Mesodermal cell (in vitro differentiated cells): ENCODE measurements at regions not wholly inside any gene's neighbourhood (a gene's known extent, or its start where the extent isn't known, plus 50 kb on each side); places are given as distances from the start of the nearest gene placed in this dataset.
"Not testable (repeated sequence)": the region's sequence is repeated elsewhere in the genome, so short reads cannot be mapped to it uniquely, and the experiment has no call there.

Experiments used
- H3K27ac ChIP-seq: 2 replicates; pipeline ENCODE4 v1.7.0; 2013; ENCODE audit warnings: mild to moderate bottlenecking, low read depth, low read length, moderate library complexity; ENCODE audit not compliant: severe bottlenecking
- H3K36me3 ChIP-seq: 2 replicates; pipeline ENCODE4 v1.7.1; 2013; ENCODE audit warnings: mild to moderate bottlenecking, low read length, moderate library complexity; ENCODE audit not compliant: control insufficient read depth, insufficient read depth
- H3K4me1 ChIP-seq: one replicate; pipeline ENCODE4 v1.7.1; 2013; ENCODE audit warnings: mild to moderate bottlenecking, low read length; ENCODE audit not compliant: insufficient read depth, control insufficient read depth, poor library complexity, severe bottlenecking
- H3K4me3 ChIP-seq: 2 replicates; pipeline ENCODE4 v1.7.0; 2013; ENCODE audit warnings: low read length, control low read depth, mild to moderate bottlenecking; ENCODE audit not compliant: insufficient read depth, poor library complexity, severe bottlenecking; ENCODE audit errors: extremely low read depth
- H3K9me3 ChIP-seq: 2 replicates; pipeline ENCODE4 v1.7.1; 2013; ENCODE audit warnings: mild to moderate bottlenecking, low read length, moderate library complexity; ENCODE audit not compliant: control insufficient read depth
- WGBS, 2 experiments: methylation state at CpG; one replicate each; pipeline ENCODE4 v1.1.5; 2013; ENCODE audit warnings: missing lambda C conversion rate in 2 of 2; ENCODE audit not compliant: insufficient coverage in 2 of 2; 5-methylcytosine and 5-hydroxymethylcytosine counted together

DNA sequence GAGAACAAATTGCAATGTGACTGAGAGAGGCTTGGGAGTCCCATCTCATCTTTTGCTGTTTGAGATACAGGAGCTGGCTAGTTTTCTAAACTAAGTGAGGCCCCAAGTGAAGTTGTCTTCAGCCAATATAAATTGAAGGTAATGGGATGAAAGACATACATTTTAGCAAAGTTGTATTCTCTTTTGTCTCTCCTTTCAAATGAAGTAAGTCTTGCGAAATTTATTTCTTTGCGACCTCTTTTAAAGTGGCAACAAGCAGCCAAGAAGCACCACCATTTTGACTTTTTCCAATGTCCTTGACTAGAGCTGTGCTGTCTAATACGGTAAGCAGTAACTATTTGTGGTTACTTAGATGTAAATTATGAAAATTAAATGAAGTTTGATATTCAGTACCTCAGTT is 385.7 kb downstream of the USP25 start:
- no peaks in the 10 kb centered on the region for H3K9me3 ChIP-seq

DNA sequence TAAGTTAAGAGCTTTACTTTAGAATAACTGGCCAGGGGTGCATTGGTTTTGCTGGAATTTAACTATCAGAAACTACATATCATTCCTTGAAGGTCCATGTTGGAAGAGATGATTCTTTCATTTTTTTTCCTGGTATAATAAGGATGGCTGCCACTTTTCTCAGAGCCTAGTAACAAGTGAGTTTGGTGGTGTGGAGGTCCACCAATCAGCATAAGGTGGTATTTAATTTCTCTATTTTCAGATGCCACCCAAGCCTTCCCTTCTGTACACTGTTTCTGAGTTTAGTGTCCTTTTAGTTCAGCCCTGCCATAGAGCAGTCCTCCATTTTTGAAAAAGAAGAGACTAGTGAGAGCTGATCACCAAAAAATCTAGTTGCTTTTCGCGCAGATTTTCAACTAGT is 386.3 kb downstream of the USP25 start:
- no CpG with 5 or more reads among the region's 2 CpGs for WGBS, 2 experiments
- H3K4me3 ChIP-seq = no peak overlapping the region
- no peaks in the 10 kb centered on the region for H3K36me3 ChIP-seq
- no peaks in the 10 kb centered on the region for H3K4me1 ChIP-seq
- H3K27ac ChIP-seq = no peak overlapping the region
- no peaks in the 10 kb centered on the region for H3K9me3 ChIP-seq

More for the DNA sequence above, 385.7 kb downstream of the USP25 start:
- H3K4me1 ChIP-seq = no peaks in the 10 kb centered on the region
- 94% methylated on average over 3 of the region's 3 CpGs; no CpG with 5 or more reads in 1 of the 2 experiments for WGBS, 2 experiments
- no peak overlapping the region for H3K27ac ChIP-seq
- H3K4me3 ChIP-seq = no peak overlapping the region
- H3K36me3 ChIP-seq = no peaks in the 10 kb centered on the region

DNA sequence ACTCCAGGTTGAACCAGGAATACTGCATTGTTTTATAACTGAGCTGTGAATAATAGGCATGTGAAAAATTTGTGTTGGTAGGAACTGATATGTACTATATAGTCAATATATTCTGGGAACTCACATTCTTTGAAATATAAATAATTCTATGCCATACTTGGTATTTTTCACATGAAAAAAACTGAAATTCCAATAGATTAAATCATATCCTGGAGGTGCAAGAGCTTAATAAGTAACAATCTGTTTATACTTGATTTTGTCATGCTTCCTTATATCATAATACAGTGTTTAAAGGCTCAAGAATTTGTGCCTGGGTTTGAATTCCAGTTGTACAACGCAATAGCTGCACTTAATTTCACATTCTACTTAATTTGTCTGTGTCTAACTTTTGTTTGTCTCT is 387.0 kb downstream of the USP25 start:
- no CpG with 5 or more reads among the region's 1 CpG for WGBS, 2 experiments
- Histone ChIP-seq H3K27ac (no peak overlapping the region), H3K4me3 (no peak overlapping the region), H3K36me3 (no peaks in the 10 kb centered on the region), H3K9me3 (no peaks in the 10 kb centered on the region), H3K4me1 (no peaks in the 10 kb centered on the region)

DNA sequence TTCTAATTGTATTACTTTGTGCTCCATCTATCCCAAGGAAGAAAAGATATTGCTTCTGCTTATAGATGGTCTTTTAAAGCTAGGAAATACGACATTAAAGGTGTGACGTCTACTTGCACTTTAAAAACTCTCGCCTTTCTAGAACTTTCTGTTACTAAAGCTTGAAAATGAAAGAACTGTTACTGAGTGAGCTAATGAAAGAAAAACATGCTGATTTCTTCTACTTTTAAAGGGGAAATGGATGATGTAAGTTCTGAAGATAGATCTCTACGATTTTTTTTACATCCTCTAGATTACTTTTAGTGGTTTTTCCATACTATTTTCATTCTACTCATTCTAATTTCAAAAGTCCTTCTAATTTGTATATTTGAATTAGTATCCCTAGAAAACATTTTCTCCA is 387.5 kb downstream of the USP25 start:
- Histone ChIP-seq H3K27ac (no peak overlapping the region), H3K4me1 (no peaks in the 10 kb centered on the region)

DNA sequence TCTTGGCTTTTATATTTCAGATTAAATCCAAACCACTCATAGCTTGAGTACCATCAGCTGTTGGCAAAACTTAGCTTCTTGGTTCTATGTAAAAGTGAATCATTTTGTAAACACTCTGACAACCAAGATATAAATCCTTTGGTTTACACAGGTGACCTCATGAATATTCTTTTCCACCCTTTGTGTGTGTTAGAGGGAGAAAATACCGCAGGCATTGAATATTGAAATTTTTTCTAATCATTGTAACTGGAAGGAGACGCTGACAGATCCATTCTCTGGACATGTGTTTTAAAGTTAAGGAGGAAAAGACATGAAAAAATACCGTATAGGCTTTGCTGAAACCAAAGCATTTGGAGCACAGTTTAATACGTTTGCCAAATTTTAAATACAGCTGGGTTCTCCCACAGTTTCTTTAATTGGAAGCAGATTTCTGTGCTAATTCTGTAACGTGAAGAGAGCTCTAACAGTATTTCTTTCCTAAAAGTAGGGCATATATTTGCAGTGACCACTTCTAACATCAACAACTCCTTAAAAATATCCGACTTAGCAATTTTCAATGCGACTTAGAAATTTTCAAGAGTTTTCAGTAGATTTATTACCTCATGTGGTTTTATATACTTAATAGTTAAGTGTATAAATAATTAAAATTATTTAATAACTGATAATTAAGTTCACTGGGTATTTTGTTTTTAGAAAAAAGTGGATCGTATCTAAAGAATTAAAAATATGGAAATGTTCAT is 388.2 kb downstream of the USP25 start:
- Histone ChIP-seq H3K4me3 (no peak overlapping the region), H3K36me3 (no peaks in the 10 kb centered on the region), H3K9me3 (no peaks in the 10 kb centered on the region), H3K27ac (no peak overlapping the region), H3K4me1 (no peaks in the 10 kb centered on the region)
- 90 to 94% methylated on average over 2 to 4 of the region's 8 CpGs for WGBS, 2 experiments

More for the DNA sequence above, 387.5 kb downstream of the USP25 start:
- 90% methylated on average over 2 of the region's 4 CpGs; no CpG with 5 or more reads in 1 of the 2 experiments for WGBS, 2 experiments
- Histone ChIP-seq H3K4me3 (no peak overlapping the region), H3K36me3 (no peaks in the 10 kb centered on the region), H3K9me3 (no peaks in the 10 kb centered on the region)

DNA sequence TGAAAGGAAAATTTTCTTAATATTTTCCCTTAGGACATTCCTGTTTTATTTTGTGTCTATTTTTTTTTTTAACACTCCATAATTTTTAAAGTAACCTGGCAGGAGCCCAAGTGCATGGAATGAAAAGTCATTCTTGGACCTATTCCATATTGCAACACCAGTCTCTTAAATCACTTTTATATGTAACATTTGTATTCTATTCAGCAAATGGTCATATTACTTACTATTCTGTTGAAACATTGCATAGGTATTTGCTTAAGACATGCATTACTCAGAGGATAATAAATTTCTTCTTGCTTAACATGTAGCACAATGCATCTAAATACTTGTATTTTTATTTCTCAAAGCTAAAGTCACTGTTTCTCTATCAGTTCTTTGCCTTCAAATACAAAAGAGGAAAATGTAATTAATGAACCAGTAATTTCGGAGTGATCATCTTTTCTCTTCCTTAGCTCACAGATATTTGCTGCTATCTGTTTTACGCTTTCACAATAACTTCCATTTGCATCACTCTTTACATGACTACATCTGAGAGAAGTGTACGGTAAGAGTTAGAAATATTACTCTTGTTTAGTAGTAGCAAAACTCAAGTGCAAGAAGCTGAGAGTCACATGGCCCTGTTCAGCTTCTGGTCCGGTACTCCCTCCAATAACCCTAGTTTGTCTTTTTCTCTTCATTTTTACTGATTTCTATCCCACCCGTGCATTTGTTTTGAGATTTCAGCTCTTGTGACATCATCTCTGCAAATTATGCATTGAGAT is 394.8 kb downstream of the USP25 start:
- WGBS, 2 experiments = 80% methylated on average over 2 of the region's 5 CpGs; no CpG with 5 or more reads in 1 of the 2 experiments
- Histone ChIP-seq H3K4me3 (no peak overlapping the region), H3K27ac (no peak overlapping the region), H3K9me3 (no peaks in the 10 kb centered on the region), H3K36me3 (no peaks in the 10 kb centered on the region), H3K4me1 (no peaks in the 10 kb centered on the region)

DNA sequence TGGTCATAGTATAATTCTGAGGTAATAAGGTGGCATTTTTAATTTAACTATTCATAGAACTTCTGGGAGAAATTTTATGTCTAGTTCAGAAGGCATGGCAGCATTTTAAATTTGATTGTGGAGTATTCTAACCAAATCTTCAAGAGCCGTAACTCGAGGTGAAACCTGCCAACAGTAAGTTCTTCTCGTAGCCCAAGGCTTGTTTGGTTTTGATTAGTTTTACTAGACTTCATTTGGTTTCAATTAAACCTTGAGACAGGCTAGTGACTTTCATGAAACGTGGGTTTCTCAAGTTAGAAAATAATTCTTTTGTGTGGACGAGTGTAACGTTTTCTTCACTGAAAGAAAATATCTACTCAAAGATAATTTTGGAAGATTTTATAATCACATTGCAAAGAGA is 395.5 kb downstream of the USP25 start:
- H3K9me3 ChIP-seq = no peaks in the 10 kb centered on the region
- H3K27ac ChIP-seq = no peak overlapping the region
- H3K4me1 ChIP-seq = no peaks in the 10 kb centered on the region
- no peaks in the 10 kb centered on the region for H3K36me3 ChIP-seq
- no peak overlapping the region for H3K4me3 ChIP-seq
- whole genome bisulfite sequencing, 2 experiments = 89 to 94% methylated on average over 3 of the region's 6 CpGs

DNA sequence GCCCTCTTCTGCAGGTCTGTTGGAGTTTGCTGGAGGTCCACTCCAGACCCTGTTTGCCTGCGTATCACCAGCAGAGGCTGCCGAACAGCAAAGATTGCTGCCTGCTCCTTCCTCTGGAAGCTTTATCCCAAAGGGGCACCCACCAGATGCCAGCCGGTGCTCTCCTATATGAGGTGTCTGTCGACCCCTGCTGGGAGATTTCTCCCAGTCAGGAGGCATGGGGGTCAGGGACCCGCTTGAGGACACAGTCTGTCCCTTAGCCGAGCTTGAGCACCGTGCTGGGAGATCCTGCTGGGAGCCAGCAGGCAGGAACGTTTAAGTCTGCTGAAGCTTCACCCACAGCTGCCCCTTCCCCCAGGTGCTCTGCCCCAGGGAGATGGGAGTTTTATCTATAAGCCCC is 402.7 kb downstream of the USP25 start:
- H3K4me1 ChIP-seq, H3K9me3 ChIP-seq, H3K36me3 ChIP-seq, H3K27ac ChIP-seq, H3K4me3 ChIP-seq: not testable (repeated sequence)
- 82 to 86% methylated on average over 5 to 7 of the region's 8 CpGs for WGBS, 2 experiments

DNA sequence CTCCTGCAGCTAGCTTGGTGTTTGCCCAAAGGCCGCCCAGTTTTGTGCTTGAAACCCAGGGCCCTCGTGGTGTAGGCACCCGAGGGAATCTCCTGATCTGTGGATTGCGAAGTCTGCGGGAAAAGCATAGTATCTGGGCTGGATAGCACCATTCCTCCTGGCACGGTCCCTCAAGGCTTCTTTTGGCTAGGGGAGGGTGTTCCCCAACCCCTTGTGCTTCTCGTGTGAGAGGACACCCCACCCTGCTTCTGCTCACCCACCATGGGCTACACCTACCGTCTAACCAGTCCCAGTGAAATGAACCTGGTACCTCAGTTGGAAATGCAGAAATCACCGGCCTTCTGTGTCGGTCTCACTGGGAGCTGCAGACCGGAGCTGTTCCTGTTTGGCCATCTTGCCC is 403.5 kb downstream of the USP25 start:
- Histone ChIP-seq H3K4me1 (no peaks in the 10 kb centered on the region), H3K4me3 (no peak overlapping the region), H3K9me3 (no peaks in the 10 kb centered on the region), H3K36me3 (no peaks in the 10 kb centered on the region), H3K27ac (no peak overlapping the region)
- WGBS, 2 experiments = 97 to 99% methylated on average over 10 to 11 of the region's 11 CpGs

DNA sequence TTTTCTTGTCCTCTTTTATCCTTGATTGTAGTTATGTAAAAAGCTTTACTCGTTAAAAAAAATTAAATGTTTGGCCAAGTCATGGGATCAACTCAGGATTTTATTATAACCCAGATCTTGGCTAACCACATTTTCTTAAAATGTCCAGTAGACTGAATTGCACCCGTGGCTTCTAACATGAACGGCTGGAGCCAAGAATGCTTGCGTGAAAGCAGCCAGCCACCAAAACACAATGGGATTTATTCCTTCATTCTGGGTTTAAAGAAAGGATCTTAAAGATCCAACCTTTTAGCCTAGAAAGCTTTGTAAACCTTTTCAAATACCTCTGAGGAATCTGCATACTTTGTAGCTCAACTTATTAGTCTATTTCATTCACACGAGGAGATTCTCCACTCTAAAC is 404.4 kb downstream of the USP25 start:
- H3K4me3 ChIP-seq = no peak overlapping the region
- no peaks in the 10 kb centered on the region for H3K4me1 ChIP-seq
- H3K36me3 ChIP-seq = no peaks in the 10 kb centered on the region
- H3K27ac ChIP-seq = no peak overlapping the region
- no peaks in the 10 kb centered on the region for H3K9me3 ChIP-seq
- 96% methylated on average over 3 to 4 of the region's 5 CpGs for WGBS, 2 experiments

DNA sequence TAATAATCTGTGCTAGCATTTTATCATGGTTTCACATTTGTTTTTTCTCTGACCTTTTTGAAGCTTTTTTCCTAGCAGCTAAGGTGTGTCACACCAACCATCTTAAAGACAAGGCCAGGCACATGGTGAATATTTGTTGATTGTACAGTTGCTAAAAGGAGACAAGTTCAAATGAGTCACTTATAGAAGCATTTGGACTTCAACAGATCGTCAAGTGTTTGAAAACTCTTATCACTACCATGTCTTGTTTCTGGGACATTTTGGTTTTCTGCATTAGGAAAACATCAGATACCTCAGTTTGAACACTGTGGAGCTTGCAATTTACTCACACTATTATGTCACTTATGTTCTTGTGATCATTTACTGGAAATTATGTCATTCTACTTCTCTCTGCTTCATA is 407.3 kb downstream of the USP25 start:
- Histone ChIP-seq H3K9me3 (no peaks in the 10 kb centered on the region), H3K36me3 (no peaks in the 10 kb centered on the region), H3K27ac (no peak overlapping the region), H3K4me3 (no peak overlapping the region), H3K4me1 (no peaks in the 10 kb centered on the region)
- WGBS, 2 experiments = 100% methylated on average over 1 of the region's 1 CpG; no CpG with 5 or more reads in 1 of the 2 experiments
